Hematopoietic multipotent progenitor cell treated with erythropoietin and hydrocortisone succinate and interleukin-3 and kit ligand, for 15 days (in vitro differentiated cells): ENCODE measurements at regions not wholly inside any gene's neighbourhood (a gene's known extent, or its start where the extent isn't known, plus 50 kb on each side); places are given as distances from the start of the nearest gene placed in this dataset.
"Not testable (repeated sequence)": the region's sequence is repeated elsewhere in the genome, so short reads cannot be mapped to it uniquely, and the experiment has no call there.

Source experiments
- DNase-seq: peaks from one replicate; pipeline ENCODE4 v3.0.0-alpha.2; 2015; ENCODE audit warnings: low spot score

DNA sequence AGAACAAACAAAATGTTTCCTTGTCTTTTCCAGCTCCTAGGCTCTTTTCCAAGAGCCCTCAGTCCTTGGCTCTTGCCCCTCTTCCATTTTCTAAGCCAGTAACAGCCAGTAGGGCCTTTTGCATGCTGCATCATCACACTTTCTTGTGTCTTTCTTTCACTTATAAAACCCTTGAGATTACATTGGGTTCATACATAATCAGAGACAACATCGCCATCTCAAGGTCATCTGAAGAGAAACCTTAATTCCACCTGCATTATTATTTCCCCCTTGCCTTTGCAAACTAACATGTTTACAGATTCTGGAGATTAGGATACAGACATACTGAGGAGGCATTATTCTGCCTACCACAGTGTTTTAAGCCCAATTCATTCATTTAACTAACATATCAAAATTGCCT, 697.3 kb downstream of the TRIB2 start:
- no peak for DNase-seq

DNA sequence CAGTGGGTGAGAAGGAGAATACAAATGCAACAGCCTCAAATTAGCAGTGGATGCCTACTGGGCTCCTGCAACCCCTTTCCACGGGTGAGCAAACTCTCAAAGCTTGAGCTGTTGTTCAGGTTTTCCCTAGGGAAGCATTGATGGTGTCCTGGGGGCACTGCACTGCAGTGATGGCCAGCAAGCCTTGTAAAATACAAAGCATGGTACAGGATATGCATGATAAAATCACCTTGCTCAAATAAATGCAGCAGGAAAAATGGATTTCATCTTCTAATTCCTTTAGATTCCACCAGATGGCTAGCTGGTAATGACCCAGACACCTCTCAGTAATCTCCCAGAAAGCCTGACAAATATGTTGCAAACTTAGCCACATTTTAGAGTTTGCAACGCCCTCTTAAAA, 698.2 kb downstream of the TRIB2 start:
- no peak for DNase-seq

DNA sequence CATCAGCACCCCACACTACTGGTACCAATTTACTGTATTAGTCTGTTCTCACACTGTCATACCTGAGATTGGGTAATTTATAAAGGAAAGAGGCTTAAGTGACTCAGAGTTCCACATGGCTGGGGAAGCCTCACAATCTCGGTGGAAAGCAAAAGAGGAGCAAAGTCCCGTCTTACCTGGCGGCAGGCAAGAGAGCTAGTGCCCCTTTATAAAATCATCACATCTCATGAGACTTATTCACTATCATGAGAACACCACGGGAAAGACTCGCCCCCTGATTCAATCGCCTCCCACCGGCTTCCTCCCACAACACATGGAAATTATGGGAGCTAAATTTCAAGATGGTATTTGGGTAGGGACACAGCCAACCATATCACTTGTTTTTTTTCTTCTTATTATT, 717.2 kb downstream of the TRIB2 start:
- DNase-seq = no peak

DNA sequence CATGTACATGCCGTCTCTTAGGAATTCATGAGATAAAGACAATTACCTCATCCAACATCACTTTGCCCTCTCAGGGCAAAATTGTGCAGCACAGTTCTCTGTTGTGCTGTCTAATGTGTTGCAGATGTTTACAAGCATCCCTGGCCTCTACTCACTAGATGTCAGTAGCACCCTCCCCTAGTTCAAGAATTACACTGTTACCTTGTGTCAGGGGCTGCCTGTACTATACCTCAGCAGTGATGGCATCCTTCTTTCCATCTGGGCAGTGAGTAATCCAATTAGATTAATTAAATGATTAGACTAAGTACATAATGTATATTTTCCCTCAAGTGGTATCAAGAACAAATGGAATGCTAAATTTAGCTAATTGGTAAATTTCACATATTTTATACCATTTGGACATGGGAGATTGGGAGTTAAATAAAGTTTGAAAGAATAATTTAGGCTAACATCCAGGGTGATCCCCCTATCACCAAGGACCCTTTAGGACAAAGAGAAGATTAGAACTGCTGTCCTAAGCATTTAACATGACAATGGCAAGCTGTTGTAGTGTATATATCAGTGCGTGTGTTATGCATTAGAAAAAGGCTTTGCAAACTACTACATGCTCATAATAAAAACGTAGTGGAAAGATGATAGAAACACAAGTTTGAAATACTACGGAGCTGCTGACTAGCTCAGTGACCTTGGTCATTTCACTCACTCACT, 727.0 kb downstream of the TRIB2 start:
- not testable (repeated sequence) for DNase-seq

DNA sequence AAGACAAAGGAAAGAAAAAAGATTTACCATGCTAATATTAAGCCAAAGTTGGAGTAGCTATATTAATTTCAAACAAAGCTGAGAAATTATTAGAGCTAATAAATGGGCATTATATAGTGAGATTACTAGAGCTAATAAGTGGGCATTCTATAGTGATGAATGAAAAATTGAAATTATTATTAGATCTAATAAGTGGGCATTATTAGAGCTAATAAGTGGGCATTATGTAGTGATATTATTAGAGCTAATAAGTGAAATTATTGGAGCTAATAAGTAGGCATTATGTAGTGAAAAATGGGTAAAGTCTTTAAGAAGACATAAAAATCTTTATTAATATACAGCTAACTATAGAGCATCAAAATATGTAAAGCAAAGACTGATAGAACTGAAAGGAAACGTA, 745.7 kb downstream of the TRIB2 start:
- DNase-seq = no peak

DNA sequence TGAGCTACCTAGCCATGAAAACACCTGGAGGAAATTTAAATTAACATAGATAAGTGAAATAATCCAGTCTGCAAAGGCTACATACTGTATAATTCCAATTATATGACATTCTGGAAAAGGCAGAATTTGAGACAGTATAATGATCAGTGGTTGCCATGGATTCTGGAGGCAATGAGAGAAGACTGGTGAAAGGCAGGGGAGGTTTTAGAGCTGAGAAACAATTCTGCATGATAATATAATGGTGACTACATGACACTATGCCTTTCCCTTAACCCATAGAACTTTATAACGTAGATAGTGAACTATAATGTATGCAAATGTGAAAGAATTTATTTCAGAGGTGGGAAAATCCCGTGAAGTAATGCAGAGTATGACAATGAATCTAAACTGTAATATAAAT, 749.3 kb downstream of the TRIB2 start:
- no peak for DNase-seq

DNA sequence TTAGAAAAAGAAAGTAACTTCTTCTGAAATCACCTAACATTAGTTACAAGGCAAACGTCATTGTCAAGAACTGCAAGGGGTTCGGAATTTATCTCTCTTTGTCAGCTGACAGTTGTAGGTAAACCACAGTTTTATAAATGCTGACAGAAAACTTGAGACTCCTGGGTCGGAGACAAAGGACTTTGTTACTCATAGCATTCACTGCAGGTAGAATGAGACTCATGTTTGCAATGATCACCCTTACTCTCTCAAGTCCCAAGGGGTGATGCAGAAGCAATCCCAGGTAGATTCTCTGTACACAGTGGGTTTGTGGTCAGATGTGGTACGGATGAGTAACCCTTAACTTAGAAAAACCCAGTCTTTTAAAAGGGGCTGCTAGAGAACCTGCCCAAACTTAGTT, 757.8 kb downstream of the TRIB2 start:
- no peak for DNase-seq

DNA sequence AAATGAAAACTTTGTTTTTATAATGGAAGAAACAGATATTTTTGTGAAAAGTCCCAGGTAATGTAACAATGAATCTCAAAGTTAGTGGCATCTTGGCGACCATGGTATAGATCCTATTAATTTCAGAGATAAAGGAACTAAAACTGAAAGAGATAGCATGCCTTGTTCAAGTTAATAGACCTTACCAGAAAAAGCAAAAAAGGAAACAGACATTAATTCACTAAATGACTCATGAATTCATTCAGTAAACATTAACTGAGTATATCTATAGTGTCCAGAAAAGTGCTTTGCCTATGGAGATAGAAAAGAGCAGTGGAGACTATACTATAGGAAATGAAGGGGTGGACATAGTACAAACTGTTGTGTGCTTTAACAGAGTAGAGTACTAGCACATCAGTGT, 763.3 kb downstream of the TRIB2 start:
- no peak for DNase-seq

DNA sequence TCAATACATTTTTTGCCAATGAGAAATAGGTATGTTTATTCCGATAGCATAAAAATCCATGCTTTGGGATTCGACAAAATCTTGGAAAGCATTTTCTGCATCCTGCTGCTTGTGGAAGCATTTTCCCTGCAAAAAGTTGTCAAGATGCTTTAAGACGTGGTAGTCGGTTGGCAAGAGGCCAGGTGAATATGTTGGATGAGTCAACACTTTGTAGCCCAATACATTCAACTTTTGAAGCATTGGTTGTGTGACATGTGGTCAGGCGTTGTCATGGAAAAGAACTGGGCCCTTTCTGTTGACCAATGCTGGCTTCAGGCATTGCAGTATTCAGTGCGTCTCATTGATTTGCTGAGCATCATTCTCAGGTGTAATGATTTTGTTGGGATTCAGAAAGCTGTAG, 764.5 kb downstream of the TRIB2 start:
- no peak for DNase-seq

DNA sequence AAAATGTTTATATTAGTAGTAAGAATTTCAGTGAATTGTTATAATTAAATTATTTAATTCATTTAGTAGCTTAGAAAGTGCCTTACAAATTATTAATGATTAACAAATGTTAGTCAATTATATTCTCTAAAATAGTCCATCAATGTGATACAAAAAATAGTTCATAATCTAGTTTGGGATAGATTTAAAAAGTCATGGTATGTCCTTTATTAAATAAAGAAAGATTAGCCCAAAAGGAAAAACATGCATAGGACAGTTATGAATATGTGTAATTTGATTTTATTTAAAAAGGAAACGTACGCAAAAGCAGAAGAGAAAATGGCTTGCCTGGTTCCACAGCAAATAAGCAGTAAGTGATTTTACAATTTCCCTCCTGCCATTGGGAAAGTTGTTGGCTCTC, 768.5 kb downstream of the TRIB2 start:
- DNase-seq = no peak

DNA sequence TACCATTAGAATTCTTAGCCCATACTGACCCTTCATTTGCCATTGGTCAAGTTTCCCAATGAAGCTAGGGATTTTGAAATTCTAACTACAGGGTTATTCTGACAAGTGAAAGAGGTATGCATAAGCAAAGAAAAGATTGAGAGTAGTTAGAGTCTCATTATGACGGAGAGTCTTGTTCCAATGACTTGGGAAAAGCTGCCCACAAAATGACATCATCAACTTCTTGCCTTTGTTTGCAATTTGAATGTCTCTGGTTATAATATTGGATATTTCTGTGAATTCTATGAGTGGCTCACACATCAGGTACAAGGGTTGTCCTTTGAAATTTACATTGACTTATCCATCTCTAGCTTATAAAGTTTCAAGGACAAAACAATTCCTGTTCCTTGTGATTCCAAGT, 772.2 kb downstream of the TRIB2 start:
- DNase-seq = no peak

DNA sequence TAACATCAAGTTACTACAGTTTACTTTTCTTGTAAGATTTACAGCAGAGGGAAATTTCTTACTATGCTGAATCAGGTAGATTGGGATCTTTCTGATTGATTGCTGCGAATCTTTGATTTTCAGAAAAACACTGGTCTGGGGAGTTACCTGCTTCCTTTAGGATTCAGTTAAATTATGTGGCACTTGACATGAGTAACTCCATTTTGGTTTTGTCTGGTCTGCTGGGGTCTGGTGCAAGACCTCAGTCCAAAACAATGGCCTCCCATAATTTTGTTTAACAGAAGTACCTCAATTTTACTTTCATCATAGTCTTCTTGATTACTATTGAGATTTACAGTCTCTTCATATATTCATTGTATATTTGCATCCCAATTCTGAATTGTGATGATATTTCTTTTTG, 775.5 kb downstream of the TRIB2 start:
- no peak for DNase-seq

DNA sequence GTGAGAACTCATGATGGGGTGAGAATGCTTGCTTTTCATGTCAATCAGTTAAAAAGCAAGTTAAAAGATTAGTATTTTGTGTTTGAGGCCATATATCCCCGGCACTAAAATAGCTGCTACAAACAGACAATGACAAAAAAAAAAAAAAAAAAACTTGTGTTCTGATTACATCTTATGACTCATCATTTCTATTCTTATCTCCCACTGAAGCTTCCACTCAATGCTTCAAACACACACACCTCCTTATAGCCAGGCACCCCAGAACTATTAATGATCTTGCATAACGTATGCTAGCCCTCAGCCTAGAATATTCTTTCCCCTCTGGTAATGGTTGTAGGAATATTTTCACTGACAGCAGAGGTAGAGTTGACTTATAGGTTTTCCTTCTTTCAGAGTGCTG, 778.3 kb downstream of the TRIB2 start:
- DNase-seq = no peak

DNA sequence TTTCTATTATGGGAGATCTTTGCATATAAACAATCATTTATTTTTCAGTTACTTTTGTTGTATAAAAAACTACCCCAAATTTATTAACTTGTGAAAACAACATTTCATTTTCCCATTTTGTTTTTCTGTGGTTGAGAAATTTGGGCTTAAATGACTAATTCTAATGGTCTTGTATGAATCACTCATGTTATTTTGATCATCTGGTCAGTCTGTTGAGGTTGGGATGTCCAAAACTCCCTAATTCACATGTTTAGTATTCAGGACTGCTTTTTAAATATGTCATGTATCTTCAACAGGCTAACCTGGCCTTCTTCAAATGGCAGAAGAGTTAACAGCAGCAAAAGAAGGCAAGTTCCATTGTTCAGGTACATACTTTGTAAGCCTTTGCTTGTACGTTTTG, 788.1 kb downstream of the TRIB2 start:
- no peak for DNase-seq

DNA sequence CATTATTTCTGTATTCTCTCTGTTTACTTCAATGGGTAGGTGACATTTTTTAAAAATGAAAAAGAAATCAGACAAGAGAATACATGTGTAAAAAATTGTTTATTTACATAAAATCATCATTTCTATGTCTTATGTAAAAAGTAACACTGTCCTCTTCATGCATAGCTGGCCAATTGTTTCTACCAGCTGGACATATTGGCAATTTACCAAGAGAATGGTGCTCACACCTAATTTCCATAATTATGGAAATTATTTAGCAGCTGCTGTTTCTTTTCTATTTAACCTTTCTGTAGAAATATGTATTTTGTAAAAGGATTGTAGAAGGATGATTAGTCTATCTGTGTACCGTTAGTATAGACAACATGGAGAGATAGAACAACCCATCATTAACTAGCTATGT, 791.9 kb downstream of the TRIB2 start:
- no peak for DNase-seq

DNA sequence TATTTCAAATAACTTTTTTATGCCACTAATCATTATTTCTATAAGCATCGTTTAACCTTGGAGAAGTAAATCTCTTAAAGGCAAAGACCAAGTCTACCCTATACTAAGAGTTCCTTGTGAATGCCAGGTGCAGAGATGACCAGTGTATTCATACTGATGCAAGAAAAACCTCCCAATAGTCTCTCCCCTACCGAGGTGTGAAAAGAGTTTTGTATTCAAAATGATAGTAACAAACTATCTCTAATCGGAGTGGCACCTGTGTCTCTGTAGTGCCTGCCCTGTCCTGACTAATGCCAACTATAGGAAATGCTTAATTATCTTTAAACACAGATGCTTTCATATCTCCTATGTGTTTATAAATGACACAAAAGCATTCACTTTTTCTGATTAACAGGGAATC, 798.5 kb downstream of the TRIB2 start:
- DNase-seq = no peak

DNA sequence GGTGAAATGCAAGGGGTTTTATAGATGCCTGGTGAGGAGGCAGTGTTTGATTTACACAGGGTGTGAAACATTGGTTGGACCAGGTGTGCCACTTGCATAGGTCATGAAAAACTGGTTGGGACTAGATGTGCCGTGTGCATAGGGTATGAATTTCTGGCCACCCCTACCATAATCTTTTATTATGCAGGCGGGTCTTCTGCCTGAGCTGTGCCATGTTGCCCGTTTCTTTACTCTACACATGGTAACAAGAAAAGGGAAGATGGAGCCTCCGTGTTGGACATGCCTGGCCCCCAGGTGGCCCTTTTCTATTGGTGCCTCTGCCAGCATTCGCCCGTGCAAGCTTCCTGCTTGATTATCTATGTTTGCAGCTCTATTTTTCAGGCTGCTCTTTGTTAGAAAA, 805.4 kb downstream of the TRIB2 start:
- no peak for DNase-seq

DNA sequence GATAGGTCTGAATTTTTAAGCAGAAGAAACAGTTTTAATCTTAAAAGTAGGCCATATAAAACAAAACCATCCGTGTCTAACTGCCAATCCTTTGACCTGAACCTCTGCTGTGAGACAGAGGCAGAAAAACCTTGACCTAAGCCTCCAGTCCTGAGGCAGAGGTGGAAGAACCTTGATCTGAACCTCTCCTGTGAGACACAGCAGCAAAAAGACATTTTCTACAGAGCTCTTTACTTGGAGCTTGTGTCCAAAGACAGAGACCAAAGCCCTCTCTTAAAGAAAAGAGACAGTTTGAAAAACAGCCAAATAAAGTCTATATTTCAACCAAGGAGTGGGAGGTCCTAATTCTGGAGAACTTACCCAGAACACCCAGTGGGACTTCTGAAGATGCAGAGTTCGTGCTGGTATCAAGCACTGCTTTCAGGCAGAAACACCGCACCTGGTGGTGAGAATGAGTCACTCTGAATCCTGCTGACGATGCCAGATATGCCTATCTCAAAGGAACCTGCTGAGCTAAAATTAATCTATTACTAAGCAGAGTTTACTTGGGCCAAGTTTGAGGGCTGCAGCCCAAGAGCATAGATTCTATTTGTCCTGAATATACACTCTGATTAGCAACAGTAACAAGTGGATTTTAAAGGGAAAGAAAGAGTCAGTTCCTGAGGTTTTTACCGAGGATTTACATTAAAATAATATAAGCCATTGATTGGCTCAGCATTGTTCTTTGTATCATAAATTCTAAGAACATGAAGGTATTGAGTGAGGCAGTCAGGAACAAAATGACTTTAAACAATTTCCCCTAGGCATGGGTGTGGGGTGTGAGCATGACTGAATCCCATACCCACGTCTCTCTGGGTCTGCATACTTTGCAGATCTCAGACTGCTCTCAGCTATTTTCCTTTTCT, 806.4 kb downstream of the TRIB2 start:
- no peak for DNase-seq

DNA sequence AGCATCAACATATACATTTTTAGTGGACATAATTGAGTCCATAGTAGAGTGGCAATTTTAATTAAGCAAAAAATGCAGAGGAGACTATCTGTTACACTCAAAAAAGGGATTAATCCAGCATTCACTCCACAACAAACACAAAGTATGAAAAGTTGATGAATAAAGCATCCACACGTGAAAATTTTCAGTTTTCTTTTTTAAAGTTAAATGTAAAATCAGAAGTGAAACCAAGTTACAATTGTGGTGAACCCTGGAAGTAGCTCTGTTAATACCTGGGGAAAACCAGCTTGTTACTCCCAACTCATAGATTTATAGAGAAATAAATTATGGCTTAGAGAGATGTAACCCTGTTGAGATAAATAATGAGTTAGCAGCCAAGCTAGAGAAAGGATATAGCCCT, 807.8 kb downstream of the TRIB2 start:
- DNase-seq = no peak

DNA sequence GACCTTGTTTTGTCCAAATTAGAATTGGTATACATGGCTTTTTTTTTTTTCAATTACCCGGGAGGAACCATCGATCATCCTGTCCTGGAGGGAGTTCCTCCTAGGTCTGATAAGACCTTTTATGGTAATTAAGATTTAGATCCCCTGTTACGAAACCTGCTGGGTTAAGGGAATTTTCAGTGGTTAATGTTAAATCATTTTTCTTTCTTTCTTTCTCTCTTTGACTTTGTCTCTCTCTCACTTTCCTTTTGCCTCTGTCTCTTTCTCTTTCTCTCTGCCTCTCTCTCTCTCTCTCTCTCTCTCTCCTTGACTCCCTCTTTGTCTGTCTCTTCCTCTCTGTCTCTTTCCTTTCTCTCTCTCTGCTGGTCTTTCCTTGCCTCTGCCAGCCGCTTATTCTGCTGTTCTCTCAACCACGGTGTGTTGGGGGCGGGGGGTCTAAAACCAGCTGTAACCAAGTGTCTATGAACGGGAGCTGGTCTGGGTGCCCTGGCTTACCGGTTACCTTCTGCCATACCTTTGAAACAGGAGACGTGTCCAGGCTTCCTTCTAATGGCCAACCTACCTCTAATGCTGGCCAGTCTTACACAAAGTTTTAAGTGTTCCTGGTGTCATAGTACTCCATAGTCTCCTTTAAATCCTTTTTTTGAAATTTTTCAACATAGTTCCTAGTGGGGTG, 815.1 kb downstream of the TRIB2 start:
- not testable (repeated sequence) for DNase-seq

DNA sequence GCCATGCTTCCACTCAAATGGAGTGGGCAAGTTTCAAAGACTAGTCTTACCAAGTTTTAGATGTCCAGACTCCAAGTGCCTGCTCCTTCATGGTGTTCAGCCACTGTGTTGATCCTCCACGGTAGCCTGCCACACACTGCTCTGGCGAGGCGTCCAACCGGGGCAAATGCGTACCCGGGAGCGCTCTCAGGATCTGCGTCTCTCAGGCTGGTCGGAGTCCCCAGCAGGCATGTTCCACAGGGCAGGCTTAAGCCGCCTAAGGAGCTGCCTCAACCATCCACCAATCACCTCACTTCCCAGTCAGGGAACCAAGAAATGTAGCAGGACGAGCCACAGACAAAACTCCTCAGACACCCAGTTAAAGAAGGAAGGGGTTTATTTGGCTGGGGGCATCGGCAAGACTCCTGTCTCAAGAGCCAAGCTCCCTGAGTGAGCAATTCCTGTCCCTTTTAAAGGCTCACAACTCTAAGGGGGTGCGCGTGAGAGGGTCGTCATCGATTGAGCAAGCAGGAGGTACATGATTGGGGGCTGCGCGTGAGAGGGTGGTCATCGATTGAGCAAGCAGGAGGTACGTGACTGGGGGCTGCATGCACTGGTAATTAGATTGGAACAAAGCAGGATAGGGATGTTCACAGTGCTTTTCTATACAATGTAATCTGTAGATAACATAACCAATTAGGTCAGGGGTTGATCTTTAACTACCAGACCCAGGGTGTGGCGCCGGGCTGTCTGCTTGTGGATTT, 816.2 kb downstream of the TRIB2 start:
- DNase-seq = not testable (repeated sequence)

DNA sequence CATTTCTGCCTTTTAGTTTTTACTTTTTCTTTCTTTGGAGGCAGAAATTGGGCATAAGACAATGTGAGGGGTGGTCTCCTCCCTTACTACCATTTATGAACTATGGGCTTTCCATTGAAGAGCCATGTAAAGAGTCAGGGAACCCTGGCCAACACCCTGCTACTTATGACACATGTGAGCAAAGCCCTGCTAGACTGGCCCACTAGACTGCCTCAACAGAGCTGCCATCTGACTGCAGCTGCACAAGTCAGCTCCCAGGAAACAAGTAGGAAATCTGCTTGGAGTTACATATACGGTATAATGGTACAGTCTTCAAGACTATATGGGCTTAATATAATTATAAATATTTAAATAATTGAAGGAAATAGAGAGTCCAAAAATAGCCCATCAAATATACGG, 816.8 kb downstream of the TRIB2 start:
- no peak for DNase-seq
